HEK293 (cell line): ENCODE measurements at regions not wholly inside any gene's neighbourhood (a gene's known extent, or its start where the extent isn't known, plus 50 kb on each side); places are given as distances from the start of the nearest gene placed in this dataset.

Experiments
- CTCF ChIA-PET: fragments of 350-600 bp; formaldehyde crosslinking; extraction: SDS; loops from one replicate; lab custom pipeline; 2021; ENCODE audit warnings: antibody characterized with exemption; lab: Yijun Ruan, JAX
- POLR2A ChIA-PET: fragments of 300-600 bp; formaldehyde crosslinking; extraction: SDS; loops from one replicate; lab custom pipeline; 2020; ENCODE audit warnings: antibody characterized with exemption, inconsistent platforms; lab: Yijun Ruan, JAX
- H3K27ac ChIP-seq: fragments of 200-500 bp; sonication (Bioruptor generic); 2 replicates; pipeline ENCODE4 v1.5.1; 2014; ENCODE audit warnings: low read depth, low read length, control low read depth, inconsistent platforms; ENCODE audit errors: extremely low read depth
- H3K36me3 ChIP-seq, 2 experiments: fragments of 200-500 bp in 1 of 2; sonication (Bioruptor generic) in 1 of 2; 1 replicate in 1 of 2; 2 replicates in 1 of 2; pipeline ENCODE4 v1.5.1; 2014 to 2017; ENCODE audit warnings: inconsistent platforms in 2 of 2, low read length in 2 of 2; ENCODE audit not compliant: control insufficient read depth in 2 of 2, insufficient read depth in 1 of 2
- H3K4me1 ChIP-seq: fragments of 200-500 bp; sonication (Bioruptor generic); 2 replicates; pipeline ENCODE4 v1.5.1; 2014; ENCODE audit warnings: mild to moderate bottlenecking, low read length, inconsistent platforms; ENCODE audit not compliant: control insufficient read depth, insufficient read depth
- H3K4me3 ChIP-seq: 2 replicates; pipeline ENCODE4 v1.5.1; 2011; ENCODE audit warnings: low read depth, mild to moderate bottlenecking, control low read depth, low read length, moderate library complexity
- H3K9me3 ChIP-seq: fragments of 200-500 bp; sonication (Bioruptor generic); 2 replicates; pipeline ENCODE4 v1.5.1; 2014; ENCODE audit warnings: low read depth, low read length, inconsistent platforms; ENCODE audit not compliant: control insufficient read depth, insufficient read depth
- INSM2 ChIP-seq: fragments of 450-650 bp; formaldehyde crosslinking; IDR thresholded peaks from 2 replicates; pipeline ENCODE4 v1.5.1; 2016; ENCODE audit warnings: missing biosample characterization, missing genetic modification characterization
- KLF1 ChIP-seq: fragments of 450-650 bp; formaldehyde crosslinking; IDR thresholded peaks from 2 replicates; pipeline ENCODE4 v1.5.1; 2016; ENCODE audit warnings: missing biosample characterization, missing genetic modification characterization
- SETDB1 ChIP-seq: IDR thresholded peaks from one replicate; pipeline ENCODE4 v1.6.1; 2017; ENCODE audit warnings: mild to moderate bottlenecking, low read length, moderate library complexity, mixed read lengths; ENCODE audit not compliant: insufficient read length
- ZBTB21 ChIP-seq: fragments of 450-650 bp; formaldehyde crosslinking; IDR thresholded peaks from 2 replicates; pipeline ENCODE4 v1.5.1; 2017; ENCODE audit warnings: missing biosample characterization, missing genetic modification characterization
- ZFP3 ChIP-seq: fragments of 450-650 bp; formaldehyde crosslinking; IDR thresholded peaks from 2 replicates; pipeline ENCODE4 v1.5.1; 2016; ENCODE audit warnings: low read depth, missing biosample characterization, missing genetic modification characterization
- ZNF121 ChIP-seq: fragments of 450-650 bp; formaldehyde crosslinking; IDR thresholded peaks from 2 replicates; pipeline ENCODE4 v1.5.1; 2016; ENCODE audit warnings: missing biosample characterization, missing genetic modification characterization
- ZNF132 ChIP-seq: fragments of 450-650 bp; formaldehyde crosslinking; IDR thresholded peaks from 2 replicates; pipeline ENCODE4 v1.5.1; 2017; ENCODE audit warnings: missing biosample characterization, missing genetic modification characterization, borderline replicate concordance
- ZNF16 ChIP-seq: fragments of 450-650 bp; formaldehyde crosslinking; IDR thresholded peaks from 2 replicates; pipeline ENCODE4 v1.5.1; 2016; ENCODE audit warnings: low read depth, missing biosample characterization, missing genetic modification characterization
- ZNF239 ChIP-seq: fragments of 450-650 bp; formaldehyde crosslinking; IDR thresholded peaks from 2 replicates; pipeline ENCODE4 v1.5.1; 2016; ENCODE audit warnings: missing biosample characterization, missing genetic modification characterization
- ZNF274 ChIP-seq, 2 experiments: fragments of 200-500 bp in 1 of 2; fragments of 450-650 bp in 1 of 2; sonication (Bioruptor generic) in 1 of 2; formaldehyde crosslinking in 1 of 2; IDR thresholded peaks; 2 replicates each; pipeline versions ENCODE4 v1.5.1 to v1.6.1; 2014 to 2016; ENCODE audit warnings: borderline replicate concordance in 1 of 2, inconsistent platforms in 1 of 2, low read length in 1 of 2, missing biosample characterization in 1 of 2, missing genetic modification characterization in 1 of 2
- ZNF311 ChIP-seq: fragments of 450-650 bp; formaldehyde crosslinking; IDR thresholded peaks from 2 replicates; pipeline ENCODE4 v1.5.1; 2017; ENCODE audit warnings: missing biosample characterization, missing genetic modification characterization, borderline replicate concordance
- ZNF350 ChIP-seq: fragments of 450-650 bp; formaldehyde crosslinking; IDR thresholded peaks from 2 replicates; pipeline ENCODE4 v1.5.0; 2017; ENCODE audit warnings: missing biosample characterization, mild to moderate bottlenecking, missing genetic modification characterization
- ZNF426 ChIP-seq: fragments of 450-650 bp; formaldehyde crosslinking; IDR thresholded peaks from 2 replicates; pipeline ENCODE4 v1.5.1; 2017; ENCODE audit warnings: missing biosample characterization, missing genetic modification characterization, mild to moderate bottlenecking, inconsistent platforms, moderate library complexity
- ZNF48 ChIP-seq: fragments of 450-650 bp; formaldehyde crosslinking; IDR thresholded peaks from 2 replicates; pipeline ENCODE4 v1.5.1; 2016; ENCODE audit warnings: missing biosample characterization, missing genetic modification characterization
- ZNF585B ChIP-seq: fragments of 450-650 bp; formaldehyde crosslinking; IDR thresholded peaks from 2 replicates; pipeline ENCODE4 v1.5.1; 2016; ENCODE audit warnings: missing biosample characterization, missing genetic modification characterization
- ZNF677 ChIP-seq: fragments of 450-650 bp; IDR thresholded peaks from 2 replicates; pipeline ENCODE4 v1.5.0; 2018; ENCODE audit warnings: missing biosample characterization, mild to moderate bottlenecking, missing genetic modification characterization, moderate library complexity
- ZNF747 ChIP-seq: fragments of 450-650 bp; formaldehyde crosslinking; IDR thresholded peaks from 2 replicates; pipeline ENCODE4 v1.5.1; 2016; ENCODE audit warnings: missing biosample characterization, missing genetic modification characterization
- TF ChIP-seq, protein P1 (sequence below): fragments of 450-650 bp; formaldehyde crosslinking; IDR thresholded peaks from 2 replicates; pipeline ENCODE4 v1.5.1; 2016; ENCODE audit warnings: missing biosample characterization, missing genetic modification characterization, borderline replicate concordance
- TF ChIP-seq, protein P2 (sequence below): fragments of 450-650 bp; formaldehyde crosslinking; IDR thresholded peaks from 2 replicates; pipeline ENCODE4; 2016; ENCODE audit warnings: missing biosample characterization, missing genetic modification characterization

GRCh38 chr18:78115896-78116561, 863.6 kb upstream of the SALL3 start:
- Histone ChIP-seq H3K36me3 (no peaks in the 10 kb centered on the region), H3K27ac (no peak overlapping the region), H3K4me1 (no peaks in the 10 kb centered on the region), H3K9me3 (peaks cover 2% of the 10 kb centered on the region; the same call in 1 of the 2 replicates)
- CTCF ChIA-PET: no interaction called here
- TF ChIP-seq ZNF311 (tag by site-specific recombination) (no peak), ZBTB21 (tag by site-specific recombination) (no peak), ZNF274 (IDR thresholded peaks at IDR 0.05; ENCODE audit: low read length) (no peak), ZNF274 (tag by site-specific recombination; IDR thresholded peaks at IDR 0.05; ENCODE audit: borderline replicate concordance) (no peak), ZNF426 (tag by site-specific recombination) (no peak), ZNF121 (tag by site-specific recombination) (no peak), ZNF747 (tag by site-specific recombination) (no peak), ZNF16 (tag by site-specific recombination) (no peak), ZNF239 (tag by site-specific recombination) (no peak), ZFP3 (tag by site-specific recombination) (no peak), ZNF677 (tag by site-specific recombination) (no peak), ZNF48 (tag by site-specific recombination) (no peak), ZNF132 (tag by site-specific recombination) (no peak), ZNF350 (tag by site-specific recombination) (no peak), SETDB1 (no peak), ZNF585B (tag by site-specific recombination) (no peak), KLF1 (no peak), INSM2 (tag by site-specific recombination) (no peak)
- TF ChIP-seq, protein P1, sequence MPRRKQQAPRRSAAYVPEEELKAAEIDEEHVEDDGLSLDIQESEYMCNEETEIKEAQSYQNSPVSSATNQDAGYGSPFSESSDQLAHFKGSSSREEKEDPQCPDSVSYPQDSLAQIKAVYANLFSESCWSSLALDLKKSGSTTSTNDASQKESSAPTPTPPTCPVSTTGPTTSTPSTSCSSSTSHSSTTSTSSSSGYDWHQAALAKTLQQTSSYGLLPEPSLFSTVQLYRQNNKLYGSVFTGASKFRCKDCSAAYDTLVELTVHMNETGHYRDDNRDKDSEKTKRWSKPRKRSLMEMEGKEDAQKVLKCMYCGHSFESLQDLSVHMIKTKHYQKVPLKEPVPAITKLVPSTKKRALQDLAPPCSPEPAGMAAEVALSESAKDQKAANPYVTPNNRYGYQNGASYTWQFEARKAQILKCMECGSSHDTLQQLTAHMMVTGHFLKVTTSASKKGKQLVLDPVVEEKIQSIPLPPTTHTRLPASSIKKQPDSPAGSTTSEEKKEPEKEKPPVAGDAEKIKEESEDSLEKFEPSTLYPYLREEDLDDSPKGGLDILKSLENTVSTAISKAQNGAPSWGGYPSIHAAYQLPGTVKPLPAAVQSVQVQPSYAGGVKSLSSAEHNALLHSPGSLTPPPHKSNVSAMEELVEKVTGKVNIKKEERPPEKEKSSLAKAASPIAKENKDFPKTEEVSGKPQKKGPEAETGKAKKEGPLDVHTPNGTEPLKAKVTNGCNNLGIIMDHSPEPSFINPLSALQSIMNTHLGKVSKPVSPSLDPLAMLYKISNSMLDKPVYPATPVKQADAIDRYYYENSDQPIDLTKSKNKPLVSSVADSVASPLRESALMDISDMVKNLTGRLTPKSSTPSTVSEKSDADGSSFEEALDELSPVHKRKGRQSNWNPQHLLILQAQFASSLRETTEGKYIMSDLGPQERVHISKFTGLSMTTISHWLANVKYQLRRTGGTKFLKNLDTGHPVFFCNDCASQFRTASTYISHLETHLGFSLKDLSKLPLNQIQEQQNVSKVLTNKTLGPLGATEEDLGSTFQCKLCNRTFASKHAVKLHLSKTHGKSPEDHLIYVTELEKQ (tag by site-specific recombination): no peak
- TF ChIP-seq, protein P2, sequence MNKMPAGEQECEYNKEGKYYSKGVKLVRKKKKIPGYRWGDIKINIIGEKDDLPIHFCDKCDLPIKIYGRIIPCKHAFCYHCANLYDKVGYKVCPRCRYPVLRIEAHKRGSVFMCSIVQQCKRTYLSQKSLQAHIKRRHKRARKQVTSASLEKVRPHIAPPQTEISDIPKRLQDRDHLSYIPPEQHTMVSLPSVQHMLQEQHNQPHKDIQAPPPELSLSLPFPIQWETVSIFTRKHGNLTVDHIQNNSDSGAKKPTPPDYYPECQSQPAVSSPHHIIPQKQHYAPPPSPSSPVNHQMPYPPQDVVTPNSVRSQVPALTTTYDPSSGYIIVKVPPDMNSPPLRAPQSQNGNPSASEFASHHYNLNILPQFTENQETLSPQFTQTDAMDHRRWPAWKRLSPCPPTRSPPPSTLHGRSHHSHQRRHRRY (tag by site-specific recombination): no peak
- TF ChIP-seq, all 188 proteins: peak for 0
- POLR2A ChIA-PET: no interaction called here
- H3K4me3 ChIP-seq: no peak overlapping the region
